Endothelial cell of umbilical vein (primary cell): ENCODE measurements at regions not wholly inside any gene's neighbourhood (a gene's known extent, or its start where the extent isn't known, plus 50 kb on each side); places are given as distances from the start of the nearest gene placed in this dataset.

ENCODE experiments used
- BruUV-seq: library from RNA; stranded (reverse); fragments of 400-500 nt; replicated peaks from 2 replicates; lab custom pipeline; 2021; lab: Mats Ljungman, UMichigan
- CTCF ChIA-PET: fragments of 300-600, 350-600 bp; sonication (Branson Sonifier 250); formaldehyde crosslinking; loops from one replicate; lab custom pipeline; 2021; ENCODE audit warnings: antibody characterized with exemption, inconsistent platforms; lab: Charles Lee
- POLR2A ChIA-PET: fragments of 300-600, 350-600 bp; sonication (Branson Sonifier 250); formaldehyde crosslinking; loops from one replicate; lab custom pipeline; 2021; ENCODE audit warnings: antibody characterized with exemption, inconsistent platforms; lab: Charles Lee
- DNase-seq: peaks from one replicate; pipeline ENCODE4 v3.0.0-alpha.2; 2011; ENCODE audit warnings: low read depth, low spot score
- FAIRE-seq: peaks from 2 replicates; lab custom pipeline; 2011; peaks lifted over from hg19 to GRCh38; lab: Jason Lieb, UNC
- H2AFZ ChIP-seq: 2 replicates; pipeline ENCODE4 v1.6.0; 2012; ENCODE audit warnings: low read depth, low read length, control low read depth, inconsistent platforms
- H3K27ac ChIP-seq: 2 replicates; pipeline ENCODE4 v1.5.1; 2011; ENCODE audit warnings: low read depth, mild to moderate bottlenecking, control low read depth, low read length, moderate library complexity; ENCODE audit not compliant: insufficient read depth
- H3K27me3 ChIP-seq, 2 experiments: 2 replicates each; pipeline versions ENCODE4 v1.6.0 to v1.6.1; 2011; ENCODE audit warnings: low read length in 2 of 2, mixed read lengths in 1 of 2; ENCODE audit not compliant: control insufficient read depth in 2 of 2, insufficient read depth in 2 of 2
- H3K36me3 ChIP-seq, 2 experiments: 2 replicates in 1 of 2; 3 replicates in 1 of 2; pipeline ENCODE4 v1.5.1; 2011; ENCODE audit warnings: low read length in 2 of 2, mild to moderate bottlenecking in 1 of 2, moderate library complexity in 1 of 2; ENCODE audit not compliant: control insufficient read depth in 2 of 2, insufficient read depth in 2 of 2; ENCODE audit errors: extremely low read depth in 1 of 2
- H3K4me1 ChIP-seq: 3 replicates; pipeline ENCODE4 v1.5.1; 2011; ENCODE audit warnings: mild to moderate bottlenecking, low read length; ENCODE audit not compliant: control insufficient read depth, insufficient read depth; ENCODE audit errors: extremely low read depth
- H3K4me2 ChIP-seq: 2 replicates; pipeline ENCODE4 v1.6.1; 2011; ENCODE audit warnings: low read length, control low read depth, mixed read lengths; ENCODE audit not compliant: insufficient read depth
- H3K4me3 ChIP-seq, 3 experiments: fragments of 200-600 bp in 1 of 3; sonication (generic), shearing (Covaris generic) in 1 of 3; replicated peaks in 1 of 3; 2 replicates each; pipeline ENCODE4 v1.5.1; 2011 to 2016; ENCODE audit warnings: control low read depth in 3 of 3, low read length in 3 of 3, mild to moderate bottlenecking in 2 of 3, inconsistent platforms in 1 of 3, low read depth in 1 of 3, moderate library complexity in 1 of 3; ENCODE audit not compliant: insufficient read depth in 1 of 3
- H3K79me2 ChIP-seq: 2 replicates; pipeline ENCODE4 v1.6.0; 2012; ENCODE audit warnings: low read length, inconsistent platforms; ENCODE audit not compliant: control insufficient read depth, insufficient read depth
- H3K9ac ChIP-seq: replicated peaks from 2 replicates; pipeline ENCODE3; 2011; ENCODE audit warnings: low read length, control low read depth; ENCODE audit not compliant: insufficient read depth; ENCODE audit errors: extremely low read depth
- H3K9me1 ChIP-seq: replicated peaks from 3 replicates; pipeline ENCODE4 v1.6.0; 2011; ENCODE audit warnings: mild to moderate bottlenecking, low read length; ENCODE audit not compliant: control insufficient read depth, insufficient read depth; ENCODE audit errors: extremely low read depth
- H3K9me3 ChIP-seq: replicated peaks from 2 replicates; pipeline ENCODE4 v1.5.1; 2012; ENCODE audit warnings: low read length, inconsistent platforms; ENCODE audit not compliant: control insufficient read depth, insufficient read depth
- H4K20me1 ChIP-seq: replicated peaks from 2 replicates; pipeline ENCODE3; 2011; ENCODE audit warnings: mild to moderate bottlenecking, low read length; ENCODE audit not compliant: control insufficient read depth, insufficient read depth; ENCODE audit errors: extremely low read depth
- CTCF ChIP-seq, 2 donors: IDR thresholded peaks; 1 replicate in 1 of 2; 2 replicates in 1 of 2; pipeline ENCODE4 v1.5.1; 2011; ENCODE audit warnings: low read length in 2 of 2, mild to moderate bottlenecking in 2 of 2, moderate library complexity in 2 of 2, control low read depth in 1 of 2, inconsistent platforms in 1 of 2, low read depth in 1 of 2; ENCODE audit not compliant: insufficient read depth in 1 of 2; ENCODE audit errors: extremely low read depth in 1 of 2
- EZH2 ChIP-seq: IDR thresholded peaks from 2 replicates; pipeline ENCODE4 v1.6.1; 2012; ENCODE audit warnings: borderline replicate concordance, low read depth, mild to moderate bottlenecking, moderate library complexity, low read length, inconsistent platforms; ENCODE audit not compliant: severe bottlenecking
- FOS ChIP-seq: IDR thresholded peaks from 2 replicates; pipeline ENCODE4 v1.6.1; 2011; ENCODE audit warnings: mild to moderate bottlenecking, low read length, moderate library complexity, borderline replicate concordance; ENCODE audit not compliant: insufficient read depth
- GATA2 ChIP-seq: IDR thresholded peaks from 2 replicates; pipeline ENCODE4 v1.7.0; 2011; ENCODE audit warnings: low read depth, mild to moderate bottlenecking, moderate library complexity, mixed read lengths, low read length; ENCODE audit not compliant: insufficient read length, insufficient read depth
- JUN ChIP-seq: IDR thresholded peaks from 2 replicates; pipeline ENCODE4 v1.6.1; 2011; ENCODE audit warnings: borderline replicate concordance, low read depth; ENCODE audit not compliant: insufficient read length, insufficient read depth
- MAX ChIP-seq: IDR thresholded peaks from 2 replicates; pipeline ENCODE4 v1.6.1; 2011; ENCODE audit not compliant: insufficient read depth, insufficient read length
- MYC ChIP-seq: IDR thresholded peaks from one replicate; pipeline ENCODE4 v1.6.1; 2011; ENCODE audit warnings: mild to moderate bottlenecking, low read depth, low read length
- POLR2A ChIP-seq: IDR thresholded peaks from 2 replicates; pipeline ENCODE4 v1.6.1; 2012; ENCODE audit warnings: low read depth, mild to moderate bottlenecking, control low read depth, low read length
- POLR2AphosphoS5 ChIP-seq: IDR thresholded peaks from 2 replicates; pipeline ENCODE4 v1.6.1; 2012; ENCODE audit warnings: low read depth, mild to moderate bottlenecking, control low read depth, low read length, moderate library complexity; ENCODE audit not compliant: insufficient read depth
- dilution Hi-C: fragments of 300-500 bp; cut with MboI; formaldehyde crosslinking; loops from one replicate; pipeline ENCODE4 v1.15.0; 2019; ENCODE audit warnings: low sequenced_read_pairs; ENCODE audit not compliant: extremely low pct_ligation_motif_present
- intact Hi-C: fragments of 100-400 bp; cut with micrococcal nuclease; formaldehyde crosslinking; loops from one replicate; pipeline ENCODE4 v1.10.0; 2022

DNA sequence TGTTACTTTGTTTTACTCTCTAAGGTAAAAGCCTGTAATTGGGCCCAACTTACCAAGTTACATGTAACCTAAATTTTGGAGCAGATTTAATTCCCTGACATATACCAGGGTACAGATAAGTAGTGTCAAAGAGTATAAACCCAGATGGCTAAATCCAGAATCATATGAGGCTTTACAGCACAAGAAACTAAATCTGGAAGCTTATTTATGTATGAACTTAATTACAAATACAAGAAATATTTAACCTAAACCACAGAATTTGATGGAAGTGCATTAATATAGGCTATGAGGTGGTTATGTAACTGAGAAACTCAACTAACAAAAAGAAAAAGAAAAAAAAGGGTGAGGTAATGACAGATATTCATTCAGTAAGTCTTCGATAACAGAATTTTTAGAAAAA lies 930.2 kb upstream of the ALCAM start:
- Histone ChIP-seq H2AFZ (no peak overlapping the region), H3K27ac (no peak overlapping the region), H3K4me2 (no peak overlapping the region), H3K9me3 (no peaks in the 10 kb centered on the region), H3K27me3 (no peaks in the 10 kb centered on the region), H3K9me1 (no peaks in the 10 kb centered on the region), H3K9ac (no peak overlapping the region), H3K4me3 (no peak overlapping the region), H4K20me1 (no peaks in the 10 kb centered on the region), H3K79me2 (no peaks in the 10 kb centered on the region), H3K36me3 (no peaks in the 10 kb centered on the region), H3K4me1 (no peaks in the 10 kb centered on the region)
- dilution Hi-C loops, result no loop called here
- TF ChIP-seq FOS, result no peak
- TF ChIP-seq CTCF (IDR thresholded peaks at IDR 0.05; ENCODE audit: extremely low read depth in 1 of 2, insufficient read depth in 1 of 2, low read depth in 1 of 2, low read length in 2 of 2), result no peak
- TF ChIP-seq EZH2, result no peak
- TF ChIP-seq MYC, result no peak
- no peak for TF ChIP-seq POLR2AphosphoS5
- TF ChIP-seq JUN, result no peak
- no peak for TF ChIP-seq MAX
- no peak for TF ChIP-seq POLR2A
- TF ChIP-seq GATA2, result no peak
- ChIA-PET CTCF (no interaction called here), POLR2A (no interaction called here)
- no peak for DNase-seq
- intact Hi-C loops, result no loop called here
- BruUV-seq, result no TSS peak
- no peak for FAIRE-seq
